Muscle of leg (tissue), 3 donors: ENCODE measurements at regions not wholly inside any gene's neighbourhood (a gene's known extent, or its start where the extent isn't known, plus 50 kb on each side); places are given as distances from the start of the nearest gene placed in this dataset.

Experiments used
- DNase-seq: peaks from one replicate; pipeline ENCODE4 v3.0.0; 2013
- H3K27ac ChIP-seq: one replicate; pipeline ENCODE4 v1.5.1; 2013; ENCODE audit warnings: mild to moderate bottlenecking, low read length, control low read depth
- H3K27me3 ChIP-seq: one replicate; pipeline ENCODE4 v1.6.1; 2013; ENCODE audit warnings: low read length; ENCODE audit not compliant: control insufficient read depth, insufficient read depth
- H3K36me3 ChIP-seq: one replicate; pipeline ENCODE4 v1.6.1; 2013; ENCODE audit warnings: low read length; ENCODE audit not compliant: control insufficient read depth, insufficient read depth
- H3K4me1 ChIP-seq: one replicate; pipeline ENCODE4 v1.6.1; 2013; ENCODE audit warnings: low read length; ENCODE audit not compliant: control insufficient read depth, insufficient read depth
- H3K4me3 ChIP-seq: one replicate; pipeline ENCODE4 v1.5.1; 2013; ENCODE audit warnings: low read length, control low read depth
- H3K9me3 ChIP-seq: replicated peaks from 2 replicates; pipeline ENCODE4 v1.6.1; 2013; ENCODE audit warnings: low read depth, low read length; ENCODE audit not compliant: control insufficient read depth
- WGBS: methylation state at CpG from one replicate; pipeline ENCODE4 v1.1.5; 2013; ENCODE audit warnings: missing lambda C conversion rate; ENCODE audit not compliant: insufficient coverage; 5-methylcytosine and 5-hydroxymethylcytosine counted together

GRCh38 chr7:94217766-94218165 lies 176.9 kb upstream of the COL1A2 start:
- no peak overlapping the region for H3K4me3 ChIP-seq

GRCh38 chr7:94222516-94222915 lies 172.2 kb upstream of the COL1A2 start:
- H3K9me3 ChIP-seq = no peaks in the 10 kb centered on the region
- WGBS = no CpG with 5 or more reads among the region's 2 CpGs
- H3K4me1 ChIP-seq = peaks cover 2% of the 10 kb centered on the region
- H3K4me3 ChIP-seq = no peak overlapping the region
- H3K27ac ChIP-seq = no peak overlapping the region
- H3K36me3 ChIP-seq = no peaks in the 10 kb centered on the region
- no peak for DNase-seq
- no peaks in the 10 kb centered on the region for H3K27me3 ChIP-seq

More at GRCh38 chr7:94217766-94218165, 176.9 kb upstream of the COL1A2 start:
- Histone ChIP-seq H3K27ac (no peak overlapping the region), H3K4me1 (no peaks in the 10 kb centered on the region), H3K36me3 (no peaks in the 10 kb centered on the region), H3K27me3 (no peaks in the 10 kb centered on the region), H3K9me3 (no peaks in the 10 kb centered on the region)
- whole genome bisulfite sequencing = no CpG with 5 or more reads among the region's 2 CpGs
- DNase-seq = no peak

DNA sequence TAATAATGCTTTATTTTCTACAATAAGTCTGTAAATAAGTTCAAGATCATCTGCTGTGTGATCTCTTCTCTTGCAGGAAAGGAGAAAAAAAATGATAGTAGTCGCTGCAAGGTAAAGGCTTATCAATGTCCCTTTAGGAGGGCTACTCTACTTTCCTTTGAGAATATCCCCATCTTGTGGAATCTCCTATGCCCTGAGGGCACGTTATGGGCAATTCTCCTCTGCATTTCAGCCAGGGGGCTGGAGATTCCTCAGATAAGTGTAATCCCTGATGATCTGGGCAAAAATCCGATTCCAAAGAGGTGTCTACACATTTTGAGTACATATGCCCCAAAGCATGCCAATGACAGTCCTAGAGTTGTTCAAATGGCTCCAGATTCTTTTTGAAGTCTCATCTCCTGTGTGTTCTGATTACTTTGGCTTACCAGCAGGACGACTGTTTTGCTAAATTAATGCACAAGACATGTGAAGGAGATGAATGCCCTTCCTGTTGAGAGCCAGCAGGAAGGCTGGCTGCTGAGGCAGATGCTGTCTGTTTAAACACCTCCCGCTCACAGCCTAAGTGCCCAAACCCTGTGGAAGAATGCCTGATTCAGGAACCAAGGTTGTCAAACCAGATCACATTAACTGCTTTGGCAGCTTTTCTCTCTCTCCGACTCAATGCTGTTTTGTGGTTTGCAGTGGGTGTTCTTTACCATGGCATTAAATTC lies 171.2 kb upstream of the COL1A2 start:
- DNase-seq = peak; percentile 27
- Histone ChIP-seq H3K4me3 (no peak overlapping the region), H3K36me3 (no peaks in the 10 kb centered on the region), H3K4me1 (peaks cover 2% of the 10 kb centered on the region), H3K27ac (no peak overlapping the region), H3K27me3 (no peaks in the 10 kb centered on the region), H3K9me3 (no peaks in the 10 kb centered on the region)
- 33% methylated on average over 4 of the region's 6 CpGs for WGBS

GRCh38 chr7:94228223-94228622 lies 166.5 kb upstream of the COL1A2 start:
- Histone ChIP-seq H3K27ac (no peak overlapping the region), H3K9me3 (peaks cover 2% of the 10 kb centered on the region)
- DNase-seq = no peak

GRCh38 chr7:94228678-94229077 lies 166.0 kb upstream of the COL1A2 start:
- H3K27me3 ChIP-seq = no peaks in the 10 kb centered on the region
- H3K9me3 ChIP-seq = peaks cover 2% of the 10 kb centered on the region
- peak; percentile 73 for DNase-seq
- H3K4me1 ChIP-seq = peaks cover 2% of the 10 kb centered on the region
- H3K36me3 ChIP-seq = no peaks in the 10 kb centered on the region
- no peak overlapping the region for H3K27ac ChIP-seq
- no peak overlapping the region for H3K4me3 ChIP-seq

More at GRCh38 chr7:94228223-94228622, 166.5 kb upstream of the COL1A2 start:
- Histone ChIP-seq H3K27me3 (no peaks in the 10 kb centered on the region), H3K4me3 (no peak overlapping the region), H3K4me1 (peaks cover 2% of the 10 kb centered on the region), H3K36me3 (no peaks in the 10 kb centered on the region)

GRCh38 chr7:94231305-94231704 lies 163.4 kb upstream of the COL1A2 start:
- Histone ChIP-seq H3K9me3 (peaks cover 2% of the 10 kb centered on the region), H3K4me3 (no peak overlapping the region), H3K4me1 (no peaks in the 10 kb centered on the region), H3K27ac (no peak overlapping the region), H3K36me3 (no peaks in the 10 kb centered on the region), H3K27me3 (no peaks in the 10 kb centered on the region)
- DNase-seq = no peak
- 80% methylated on average over 1 of the region's 2 CpGs for WGBS

GRCh38 chr7:94236960-94237359 lies 157.7 kb upstream of the COL1A2 start:
- Histone ChIP-seq H3K9me3 (peaks cover 2% of the 10 kb centered on the region), H3K4me1 (no peaks in the 10 kb centered on the region), H3K36me3 (no peaks in the 10 kb centered on the region), H3K27me3 (no peaks in the 10 kb centered on the region), H3K27ac (no peak overlapping the region), H3K4me3 (no peak overlapping the region)
- no peak for DNase-seq
- no CpG with 5 or more reads among the region's 2 CpGs for WGBS

- Histone ChIP-seq H3K4me3 (no peak overlapping the region), H3K27me3 (no peaks in the 10 kb centered on the region), H3K9me3 (no peaks in the 10 kb centered on the region), H3K4me1 (no peaks in the 10 kb centered on the region), H3K36me3 (no peaks in the 10 kb centered on the region), H3K27ac (no peak overlapping the region)
- 24% methylated on average over 2 of the region's 3 CpGs for WGBS
- DNase-seq = no peak
Observed at GRCh38 chr7:94237417-94237816, 157.3 kb upstream of the COL1A2 start.

DNA sequence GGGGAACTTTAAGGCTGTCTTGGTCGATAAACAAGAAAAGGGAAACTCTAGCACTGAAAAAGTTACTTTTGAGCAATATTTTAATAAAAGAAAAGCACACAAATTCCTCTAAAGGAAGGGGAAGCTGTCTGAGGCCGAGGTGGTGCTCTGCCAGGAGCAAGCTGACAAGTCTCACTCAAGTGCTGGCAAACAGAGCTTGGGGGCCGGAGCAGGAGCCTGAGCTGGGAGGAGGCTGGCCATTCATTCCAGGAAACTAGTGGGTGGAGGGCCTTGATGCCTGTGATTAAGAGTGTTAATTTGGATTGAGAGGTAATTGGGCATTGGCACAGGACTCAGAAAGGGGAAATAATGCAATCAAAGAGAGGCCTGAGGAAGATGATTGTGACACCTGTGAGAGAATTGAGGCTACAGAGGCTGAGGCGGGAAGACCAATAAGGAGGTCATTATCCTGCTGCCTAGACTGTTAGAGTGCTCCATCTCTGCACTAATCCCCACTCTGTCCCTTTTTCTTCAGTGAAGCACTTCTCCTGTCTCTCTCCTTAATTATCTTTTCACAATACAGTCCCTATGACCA lies 154.9 kb upstream of the COL1A2 start:
- no peaks in the 10 kb centered on the region for H3K9me3 ChIP-seq
- H3K36me3 ChIP-seq = no peaks in the 10 kb centered on the region
- H3K27ac ChIP-seq = peak overlapping the region; percentile 5
- DNase-seq = peak; percentile 40
- WGBS = 40% methylated on average over 3 of the region's 4 CpGs
- H3K27me3 ChIP-seq = no peaks in the 10 kb centered on the region
- H3K4me1 ChIP-seq = no peaks in the 10 kb centered on the region
- H3K4me3 ChIP-seq = no peak overlapping the region

- no peaks in the 10 kb centered on the region for H3K36me3 ChIP-seq
- WGBS = 50% methylated on average over 1 of the region's 6 CpGs
- H3K4me3 ChIP-seq = no peak overlapping the region
- H3K27ac ChIP-seq = no peak overlapping the region
- peak; percentile 19 for DNase-seq
- no peaks in the 10 kb centered on the region for H3K9me3 ChIP-seq
- no peaks in the 10 kb centered on the region for H3K4me1 ChIP-seq
- no peaks in the 10 kb centered on the region for H3K27me3 ChIP-seq
Observed at GRCh38 chr7:94240902-94241301, 153.8 kb upstream of the COL1A2 start.
